HG03469 (cell line): ENCODE measurements at regions not wholly inside any gene's neighbourhood (a gene's known extent, or its start where the extent isn't known, plus 50 kb on each side); places are given as distances from the start of the nearest gene placed in this dataset.
"Not testable (repeated sequence)": the region's sequence is repeated elsewhere in the genome, so short reads cannot be mapped to it uniquely, and the experiment has no call there.

ENCODE experiments used
- ATAC-seq: cut with Tn5 transposase; IDR thresholded peaks from one replicate; pipeline ENCODE4 v1.9.1; 2021; ENCODE audit warnings: mild to moderate bottlenecking, moderate library complexity, moderate number of reproducible peaks; ENCODE audit not compliant: unreplicated experiment

DNA sequence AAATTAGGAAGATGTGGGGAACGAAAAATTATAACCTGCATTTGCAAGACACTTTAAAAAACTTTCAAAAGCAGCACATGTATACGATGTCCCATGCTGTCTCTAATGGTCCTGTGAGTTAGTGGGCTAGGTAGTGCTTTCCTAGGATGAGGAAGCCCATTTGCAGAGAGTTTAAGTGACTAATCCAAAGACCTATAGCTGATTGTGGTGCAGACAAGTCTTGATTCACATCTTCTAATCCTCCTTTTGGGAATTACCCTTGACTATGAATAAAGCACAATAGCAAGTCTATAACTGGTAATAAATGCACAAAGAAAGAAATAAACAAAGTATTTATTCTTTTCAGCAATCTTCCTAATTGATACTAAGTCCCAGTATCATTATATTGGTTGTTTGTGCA, 234.6 kb upstream of the FANCL start:
- no peak for ATAC-seq

- no peak for ATAC-seq
These were observed 232.0 kb upstream of the FANCL start for GRCh38 chr2:58473165-58473564.

GRCh38 chr2:58466804-58467203, 225.7 kb upstream of the FANCL start:
- peak; percentile 67 for ATAC-seq

DNA sequence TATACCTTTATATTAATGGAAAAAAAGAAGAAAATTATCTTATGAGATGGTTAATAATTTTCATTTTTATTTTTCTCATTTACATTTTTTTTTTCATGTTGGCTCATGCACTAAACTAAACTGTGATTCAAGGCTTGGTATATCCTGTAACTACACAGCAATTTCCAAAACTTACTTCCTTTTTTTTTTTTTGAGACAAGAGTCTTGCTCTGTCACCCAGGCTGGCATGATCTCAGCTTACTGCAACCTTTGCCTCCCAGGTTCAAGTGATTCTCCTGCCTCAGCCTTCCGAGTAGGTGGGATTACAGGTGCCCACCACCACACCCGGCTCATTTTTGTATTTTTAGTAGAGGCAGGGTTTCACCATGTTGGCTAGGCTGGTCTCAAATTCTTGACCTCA, 224.9 kb upstream of the FANCL start:
- ATAC-seq: not testable (repeated sequence)

DNA sequence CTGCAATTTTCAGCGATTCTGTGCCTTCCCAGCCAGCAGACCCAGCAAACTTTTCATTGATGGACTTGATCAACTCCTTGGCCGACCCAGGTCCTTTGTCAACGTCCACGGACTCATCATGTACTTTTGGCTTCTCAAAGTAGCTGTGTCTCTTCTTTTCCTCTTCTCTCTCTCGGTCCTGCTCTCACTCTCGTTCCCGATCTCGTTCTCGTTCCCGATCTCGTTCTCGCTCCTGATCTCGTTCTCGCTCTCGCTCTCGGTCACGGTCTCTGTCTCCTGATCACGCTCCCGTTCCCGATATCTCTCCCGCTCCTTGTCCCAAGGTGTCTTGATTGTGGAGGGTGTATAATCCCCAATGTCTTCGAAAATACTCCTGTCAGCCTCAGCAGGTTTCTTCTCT, 219.5 kb upstream of the FANCL start:
- no peak for ATAC-seq

DNA sequence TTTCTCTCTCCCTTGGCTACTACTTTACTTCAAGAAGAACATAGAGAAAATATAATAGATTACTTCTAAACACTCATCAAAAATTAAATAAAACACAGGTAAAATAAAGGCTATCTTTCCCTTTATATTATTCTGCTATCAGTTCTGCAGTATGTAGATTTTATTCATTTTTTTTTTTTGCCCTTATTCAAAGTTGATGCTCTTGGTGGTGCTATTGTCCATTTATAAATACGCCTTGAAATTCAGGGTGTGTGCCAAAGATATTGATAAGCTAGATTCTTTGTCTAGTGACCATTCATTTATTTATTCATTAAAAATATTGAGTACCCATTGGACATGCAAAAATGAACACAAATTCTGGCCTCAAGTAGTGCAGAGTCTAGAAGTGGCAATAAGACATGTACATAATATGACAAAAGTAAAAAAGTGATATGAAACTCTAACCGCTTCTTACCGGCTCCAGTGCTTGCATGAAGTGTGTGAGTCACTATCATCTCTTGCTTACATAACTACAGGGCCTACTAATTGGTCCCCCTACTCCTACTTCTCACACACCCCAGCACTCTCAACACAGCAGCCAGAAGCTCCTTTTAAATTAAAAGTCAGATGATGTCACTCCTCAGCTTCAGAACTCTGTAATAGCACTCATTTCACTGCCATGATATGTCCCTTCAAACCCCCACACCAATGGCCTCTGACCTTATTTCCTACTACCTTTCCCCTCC, 208.3 kb upstream of the FANCL start:
- peak; percentile 98 for ATAC-seq

GRCh38 chr2:58448845-58449244, 207.7 kb upstream of the FANCL start:
- ATAC-seq: no peak

DNA sequence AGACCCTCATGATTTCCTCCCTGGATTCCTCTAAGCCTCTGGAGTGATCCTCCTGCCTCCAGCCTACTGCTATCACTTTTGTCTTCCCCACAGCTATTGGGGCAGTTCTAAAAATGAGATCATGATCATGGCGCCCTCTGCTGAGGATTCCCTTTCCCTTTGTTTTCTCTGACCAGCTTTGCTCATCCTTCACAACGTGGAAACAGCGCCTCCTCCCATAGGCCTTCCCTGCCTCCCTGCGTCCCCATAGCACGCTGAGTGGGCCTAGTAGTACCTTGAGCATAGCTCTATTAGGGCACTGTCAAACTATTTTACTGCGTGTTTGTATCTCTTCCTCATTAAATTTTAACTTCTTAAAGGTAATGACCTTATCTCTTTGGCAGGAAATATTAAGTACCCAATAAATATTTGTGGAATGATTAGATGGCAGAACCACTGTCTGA, 207.0 kb upstream of the FANCL start:
- ATAC-seq: no peak

DNA sequence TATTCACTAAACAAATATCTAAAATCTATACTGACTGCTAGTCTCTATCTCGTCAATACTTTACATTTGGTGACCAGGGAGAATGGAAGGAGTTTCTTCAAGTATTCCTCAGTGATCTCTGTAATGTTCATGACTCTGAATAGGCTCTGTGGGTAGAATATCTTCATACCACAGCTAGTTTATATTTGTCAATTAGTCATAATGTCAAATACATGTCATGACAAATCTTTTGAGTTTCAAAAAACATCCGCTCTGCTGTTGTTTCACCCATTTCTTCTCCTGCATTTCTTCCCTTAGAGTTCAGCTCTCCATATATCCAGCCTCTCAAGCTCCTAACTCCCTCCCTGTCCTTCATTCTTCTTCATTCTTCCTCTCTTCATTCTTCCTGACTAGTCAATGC, 206.5 kb upstream of the FANCL start:
- ATAC-seq: no peak

DNA sequence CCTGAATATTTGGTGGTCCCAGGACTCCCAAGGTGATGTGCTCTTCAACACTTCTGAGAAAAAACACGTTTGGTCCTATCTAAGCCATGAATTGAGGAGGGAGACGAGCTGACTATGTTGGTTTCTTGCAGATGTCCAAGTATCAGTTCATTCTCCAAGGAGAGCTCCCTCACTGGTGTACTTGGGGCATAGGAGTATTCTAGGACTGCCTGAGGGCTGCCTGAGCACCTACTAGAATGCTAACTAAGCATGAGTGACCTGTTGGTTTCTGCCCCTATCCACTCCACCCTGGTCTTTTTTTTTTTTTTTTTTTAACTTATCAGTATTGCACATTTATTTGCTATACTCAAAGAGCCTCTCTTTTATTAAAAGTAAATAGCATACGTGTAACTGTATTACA, 200.5 kb upstream of the FANCL start:
- no peak for ATAC-seq

GRCh38 chr2:58436872-58437271, 195.7 kb upstream of the FANCL start:
- no peak for ATAC-seq

GRCh38 chr2:58435246-58435645, 194.1 kb upstream of the FANCL start:
- ATAC-seq: no peak

DNA sequence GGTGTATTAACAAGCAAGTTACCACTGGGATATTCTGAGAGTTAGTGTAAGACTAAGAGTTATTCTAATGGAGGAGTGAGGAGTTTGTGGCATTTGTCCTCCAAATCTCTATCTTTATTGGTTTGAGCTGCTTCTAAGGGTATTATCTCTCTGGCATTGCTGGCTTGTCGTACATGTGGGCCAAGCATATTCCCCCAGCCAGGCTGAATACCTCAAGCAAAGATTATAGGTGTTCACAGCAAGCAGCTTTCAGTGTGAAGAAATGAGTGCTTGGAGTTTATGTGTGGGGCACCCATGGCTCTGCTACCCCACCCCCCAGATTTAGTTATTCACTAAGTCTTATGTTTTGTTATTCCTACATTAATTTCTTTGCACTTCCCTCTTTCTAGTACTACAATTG, 193.6 kb upstream of the FANCL start:
- ATAC-seq: no peak

DNA sequence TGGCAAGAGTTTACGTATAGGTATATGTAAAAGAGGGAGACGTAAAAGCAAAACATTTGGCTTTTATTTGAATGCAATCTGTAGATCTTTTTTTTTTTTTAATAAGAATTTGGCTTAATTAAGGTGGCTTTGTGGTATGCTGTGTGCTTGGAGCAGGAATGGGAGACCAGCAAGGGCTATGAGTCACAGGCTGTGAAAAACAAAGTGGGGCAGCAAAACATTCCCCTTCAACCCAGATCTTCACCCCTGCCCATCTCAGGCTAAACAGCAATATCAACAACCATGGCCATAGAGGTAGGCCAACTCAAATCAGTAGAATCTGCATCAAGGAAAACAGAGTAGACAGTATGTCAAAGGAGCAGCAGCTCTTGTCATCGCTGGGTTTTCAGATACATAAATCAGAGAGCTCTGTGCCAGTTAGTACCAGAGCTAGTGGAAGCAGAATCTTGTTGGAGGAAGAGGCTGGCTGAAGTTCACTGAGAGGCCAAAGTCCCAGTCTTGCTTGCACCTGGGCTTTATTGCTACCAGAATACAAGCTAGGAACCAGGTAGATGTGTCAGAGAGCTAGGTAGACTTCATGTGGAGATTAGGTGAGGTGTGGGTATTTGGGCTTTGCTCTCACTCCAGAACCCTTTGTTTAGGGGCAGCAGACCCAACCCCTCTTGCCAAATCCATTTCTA, 191.5 kb upstream of the FANCL start:
- no peak for ATAC-seq

DNA sequence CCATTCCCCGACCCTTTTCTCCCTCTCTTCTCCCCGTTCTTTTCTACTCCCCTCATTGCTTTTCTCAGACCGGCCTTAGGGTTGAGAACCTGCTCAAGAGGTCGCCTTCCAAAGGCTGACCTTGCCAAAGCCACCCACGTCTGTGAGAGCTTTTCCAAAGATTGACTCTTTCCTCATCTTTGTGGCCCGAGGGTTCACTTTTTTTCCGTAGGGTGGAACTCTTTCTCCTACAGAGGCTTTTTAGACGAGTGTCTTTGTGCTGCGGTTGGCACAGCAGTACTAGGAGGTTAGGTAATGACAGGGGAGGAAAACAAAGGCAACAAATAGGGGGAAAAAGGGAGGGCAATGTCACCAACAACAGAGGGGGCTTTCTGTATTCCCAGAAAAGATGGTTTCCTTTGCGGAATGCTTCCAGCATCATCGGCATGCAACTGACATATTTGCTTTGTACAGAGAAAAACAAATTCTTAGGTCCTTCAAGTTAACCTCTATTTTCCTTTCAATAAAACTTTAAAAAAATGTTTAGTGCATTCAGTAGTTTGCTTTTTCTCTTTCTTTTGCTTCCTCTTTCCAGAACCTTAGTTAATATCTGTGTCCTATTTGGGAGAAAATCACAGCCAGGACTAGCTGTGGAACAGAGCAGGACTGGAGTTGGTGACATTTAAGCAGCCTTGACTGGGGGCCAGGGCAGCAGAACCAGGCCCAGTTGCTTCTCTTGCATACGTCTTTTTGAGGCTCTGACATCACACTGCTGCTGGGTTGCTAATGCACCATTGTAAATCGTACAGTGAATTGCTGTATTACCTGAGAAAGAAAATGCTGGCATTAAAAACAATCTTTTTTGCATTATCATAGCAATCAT, 188.1 kb upstream of the FANCL start:
- ATAC-seq: no peak

DNA sequence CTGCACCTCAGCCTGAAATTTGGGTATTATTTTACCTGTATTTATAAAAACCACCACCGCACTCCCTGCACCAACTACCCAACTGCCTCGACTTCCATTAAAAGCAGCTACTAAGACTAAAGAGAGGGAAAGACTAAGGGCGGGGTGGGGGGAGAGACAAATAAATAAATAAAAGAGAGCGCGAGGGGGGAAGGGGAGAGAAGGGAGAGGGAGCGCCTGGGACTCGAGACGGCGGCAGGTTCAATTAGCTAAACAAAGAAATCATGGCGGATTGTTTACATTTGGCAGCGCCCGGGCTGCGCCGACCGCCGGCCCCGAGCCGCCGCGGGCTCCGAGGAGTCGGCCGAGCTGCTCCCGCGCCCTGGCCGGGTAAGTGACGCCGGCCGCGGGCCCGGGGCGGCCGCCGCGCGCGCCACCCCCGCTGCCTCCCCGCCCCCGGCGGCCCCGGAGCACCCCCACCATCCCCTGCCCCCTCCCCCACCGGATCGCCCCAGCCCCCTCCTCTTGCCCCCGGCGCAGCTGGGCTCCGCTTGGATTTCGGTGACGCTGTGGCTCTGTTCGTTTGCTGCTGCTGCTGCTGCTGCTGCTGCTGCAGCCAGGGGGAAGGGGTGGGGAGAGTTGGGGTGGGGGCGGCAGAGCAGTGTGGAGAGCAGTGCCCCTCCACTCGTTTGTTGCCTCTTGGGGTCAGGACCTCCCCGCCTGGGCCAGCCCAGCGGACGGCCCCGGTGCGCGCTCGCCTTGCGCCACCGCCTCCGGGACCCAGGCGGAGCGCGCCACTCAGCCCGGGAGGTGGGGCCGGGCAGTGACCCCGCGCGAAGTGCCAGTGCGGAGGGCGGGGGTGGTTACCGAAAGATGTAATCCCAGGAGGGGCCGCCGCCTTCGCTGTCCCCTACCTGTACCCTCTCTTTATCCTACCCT, 187.2 kb upstream of the FANCL start:
- no peak for ATAC-seq

- no peak for ATAC-seq
These were observed 186.5 kb upstream of the FANCL start for GRCh38 chr2:58427572-58428095.

DNA sequence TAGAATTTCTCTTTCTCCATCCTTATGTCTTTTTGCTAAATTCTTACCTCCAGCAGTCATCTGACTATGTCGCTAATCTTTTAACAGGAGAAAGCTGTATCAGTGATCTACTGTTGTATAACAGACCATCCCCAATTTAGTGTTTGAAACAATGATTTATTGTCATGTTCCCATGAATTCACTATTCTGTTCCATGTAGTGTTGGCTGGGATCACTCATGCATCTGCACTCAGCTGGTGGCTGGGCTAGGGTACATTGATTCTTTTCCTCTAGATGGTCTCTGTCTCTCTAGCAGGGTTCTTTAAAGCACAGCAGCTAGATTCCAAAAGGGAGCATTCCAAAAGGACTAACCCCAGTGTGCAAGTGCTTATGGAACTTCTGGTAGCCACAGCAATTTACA, 184.2 kb upstream of the FANCL start:
- no peak for ATAC-seq

- ATAC-seq: no peak
These were observed 178.9 kb upstream of the FANCL start for GRCh38 chr2:58419983-58420382.

- no peak for ATAC-seq
These were observed 175.6 kb upstream of the FANCL start for GRCh38 chr2:58416696-58417095.
